A549 (cell line): ENCODE measurements at regions not wholly inside any gene's neighbourhood (a gene's known extent, or its start where the extent isn't known, plus 50 kb on each side); places are given as distances from the start of the nearest gene placed in this dataset.

Experiments
- ATAC-seq, 2 experiments: fragments of 200-7000 bp in 1 of 2; fragments of >200 bp in 1 of 2; cut with Nextera tagmentation in 1 of 2; cut with Tn5 transposase in 1 of 2; 3 replicates each; pipeline versions ENCODE4 v1.8.0 to v1.9.1; 2018 to 2020; ENCODE audit warnings: mild to moderate bottlenecking in 1 of 2, moderate library complexity in 1 of 2
- CTCF ChIA-PET: fragments of 300-600 bp; sonication (Branson Sonifier 250); formaldehyde crosslinking; extraction: SDS; loops from one replicate; lab custom pipeline; 2021; ENCODE audit warnings: antibody characterized with exemption, inconsistent platforms; lab: Yijun Ruan, JAX
- POLR2A ChIA-PET: fragments of 350-600 bp; formaldehyde crosslinking; extraction: SDS; loops from one replicate; lab custom pipeline; 2021; ENCODE audit warnings: antibody characterized with exemption, inconsistent platforms; lab: Yijun Ruan, JAX
- DNase-seq, 2 experiments: peaks; one replicate each; pipeline versions ENCODE4 v3.0.0 to v3.0.0-alpha.2; 2011 to 2016; ENCODE audit warnings: low read depth in 1 of 2, low spot score in 1 of 2
- FAIRE-seq: peaks from 2 replicates; lab custom pipeline; 2011; peaks lifted over from hg19 to GRCh38; lab: Jason Lieb, UNC
- H3K27ac ChIP-seq, 2 experiments: fragments of >200 bp; sonication (Bioruptor Twin); formaldehyde crosslinking; 3 replicates each; pipeline ENCODE4 v1.5.1; 2016 to 2017
- H3K4me1 ChIP-seq: fragments of >200 bp; sonication (Bioruptor Twin); formaldehyde crosslinking; 3 replicates; pipeline ENCODE4 v1.6.1; 2016
- H3K4me2 ChIP-seq: fragments of >200 bp; sonication (Bioruptor Twin); formaldehyde crosslinking; 3 replicates; pipeline ENCODE4 v1.6.1; 2016
- H3K4me3 ChIP-seq: fragments of >200 bp; sonication (Bioruptor Twin); formaldehyde crosslinking; 3 replicates; pipeline ENCODE4 v1.5.1; 2016
- H3K9me3 ChIP-seq: fragments of >200 bp; sonication (Bioruptor Twin); formaldehyde crosslinking; 3 replicates; pipeline ENCODE4 v1.6.1; 2016
- BHLHE40 ChIP-seq: IDR thresholded peaks from 2 replicates; pipeline ENCODE4 v1.6.1; 2012; ENCODE audit warnings: low read depth, low read length, inconsistent platforms
- CBX2 ChIP-seq: fragments of 200-600 bp; sonication (generic); IDR thresholded peaks from 2 replicates; pipeline ENCODE4 v1.6.1; 2016; ENCODE audit warnings: low read depth, mild to moderate bottlenecking, borderline replicate concordance
- CHD2 ChIP-seq: fragments of 150-350 bp; IDR thresholded peaks from 2 replicates; pipeline ENCODE4 v1.6.1; 2014; ENCODE audit warnings: low read length; ENCODE audit not compliant: partially characterized antibody
- CHD4 ChIP-seq: fragments of 200-600 bp; sonication (generic); IDR thresholded peaks from 2 replicates; pipeline ENCODE4 v1.6.1; 2016; ENCODE audit warnings: antibody characterized with exemption, mild to moderate bottlenecking, borderline replicate concordance
- EHMT2 ChIP-seq: fragments of 200-600 bp; sonication (generic); IDR thresholded peaks from 2 replicates; pipeline ENCODE4 v1.6.1; 2016; ENCODE audit warnings: antibody characterized with exemption, low read depth, mild to moderate bottlenecking, moderate library complexity
- FOSL2 ChIP-seq, 2 experiments: fragments of 450-650 bp in 1 of 2; fragments of >200 bp in 1 of 2; sonication (Bioruptor Twin) in 1 of 2; formaldehyde crosslinking; IDR thresholded peaks; 2 replicates each; pipeline versions ENCODE4 v1.5.0 to v1.6.1; 2016 to 2020; ENCODE audit warnings: mild to moderate bottlenecking in 1 of 2, moderate library complexity in 1 of 2
- GATA3 ChIP-seq: IDR thresholded peaks from 2 replicates; pipeline ENCODE4 v1.6.1; 2012; ENCODE audit warnings: borderline replicate concordance
- HEYL ChIP-seq: fragments of 250-450 bp; sonication (Bioruptor Pico); IDR thresholded peaks from 2 replicates; pipeline ENCODE4 v1.8.0; 2021; ENCODE audit warnings: mild to moderate bottlenecking, moderate library complexity
- HMGXB4 ChIP-seq: fragments of 250-450 bp; sonication (Bioruptor Pico); IDR thresholded peaks from 2 replicates; pipeline ENCODE4 v1.5.0; 2021; ENCODE audit warnings: mild to moderate bottlenecking, moderate library complexity, borderline replicate concordance
- HOXB13 ChIP-seq: fragments of 250-450 bp; sonication (Bioruptor Pico); IDR thresholded peaks from 2 replicates; pipeline ENCODE4 v1.5.0; 2020; ENCODE audit warnings: low read depth, mild to moderate bottlenecking, moderate library complexity
- KDM1A ChIP-seq: fragments of 200-600 bp; sonication (generic); IDR thresholded peaks from 2 replicates; pipeline ENCODE4 v1.6.1; 2016; ENCODE audit warnings: low read depth, mild to moderate bottlenecking
- MAZ ChIP-seq: fragments of 150-350 bp; IDR thresholded peaks from 2 replicates; pipeline ENCODE4 v1.6.1; 2014; ENCODE audit warnings: antibody characterized with exemption, low read depth, low read length, borderline replicate concordance
- NFE2L2 ChIP-seq: fragments of 150-350 bp; conservative IDR thresholded peaks from 2 replicates; pipeline ENCODE4 v1.6.1; 2014; ENCODE audit warnings: low read length
- PBX3 ChIP-seq: IDR thresholded peaks from 2 replicates; pipeline ENCODE4 v1.6.1; 2012
- RCOR1 ChIP-seq: fragments of 150-350 bp; IDR thresholded peaks from 2 replicates; pipeline ENCODE4 v1.6.1; 2014; ENCODE audit warnings: antibody characterized with exemption, low read length, low read depth
- RFX5 ChIP-seq: fragments of 450-650 bp; IDR thresholded peaks from 2 replicates; pipeline ENCODE4 v1.7.1; 2014; ENCODE audit warnings: antibody characterized with exemption, mild to moderate bottlenecking, moderate library complexity
- TFCP2L1 ChIP-seq: fragments of 250-450 bp; sonication (Bioruptor Pico); IDR thresholded peaks from 2 replicates; pipeline ENCODE4 v1.5.0; 2021; ENCODE audit warnings: mild to moderate bottlenecking
- TP53 ChIP-seq: fragments of 250-450 bp; sonication (Bioruptor Pico); IDR thresholded peaks from 2 replicates; pipeline ENCODE4 v1.5.0; 2021; ENCODE audit warnings: mild to moderate bottlenecking, moderate library complexity
- ZNF302 ChIP-seq: fragments of 250-450 bp; sonication (Bioruptor Pico); IDR thresholded peaks from 2 replicates; pipeline ENCODE4 v1.9.0; 2021; ENCODE audit warnings: inconsistent platforms, mild to moderate bottlenecking, moderate library complexity
- WGBS: methylation state at CpG from one replicate; pipeline ENCODE4 v1.1.6; 2017; ENCODE audit errors: missing lambda C conversion rate; 5-methylcytosine and 5-hydroxymethylcytosine counted together
- TF ChIP-seq, protein P1 (sequence below): fragments of 250-450 bp; sonication (Bioruptor Pico); IDR thresholded peaks from 2 replicates; pipeline ENCODE4 v1.5.0; 2020; ENCODE audit warnings: low read depth, mild to moderate bottlenecking, moderate library complexity
- TF ChIP-seq, protein P2 (sequence below): fragments of 150-350 bp; IDR thresholded peaks from 2 replicates; pipeline ENCODE4 v1.6.1; 2014; ENCODE audit warnings: low read depth, mild to moderate bottlenecking, low read length
- TF ChIP-seq, protein P3 (sequence below): fragments of 200-600 bp; sonication (generic); IDR thresholded peaks from 2 replicates; pipeline ENCODE4 v1.6.1; 2016; ENCODE audit warnings: antibody characterized with exemption, mild to moderate bottlenecking, moderate library complexity

DNA sequence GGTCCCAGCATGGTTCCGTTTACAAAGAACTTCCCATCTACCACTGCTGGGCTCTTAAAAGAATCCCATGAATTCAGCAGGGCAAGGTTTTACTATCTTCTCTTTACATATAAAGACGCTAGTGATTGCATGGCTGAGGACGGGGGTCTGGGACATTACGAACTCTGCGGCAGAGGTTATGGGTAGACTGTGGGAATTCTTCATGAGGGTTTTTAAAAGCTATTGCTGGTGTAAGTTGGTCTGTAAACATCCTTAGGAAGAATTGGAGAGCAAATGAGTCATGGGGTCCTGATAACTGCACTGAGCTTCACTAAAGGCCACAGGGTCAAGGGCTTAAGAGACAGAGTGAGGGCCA lies 53.1 kb upstream of the TMEM72 start:
- Histone ChIP-seq H3K4me2 (no peak overlapping the region), H3K27ac (no peak overlapping the region), H3K4me3 (no peak overlapping the region), H3K9me3 (no peaks in the 10 kb centered on the region), H3K4me1 (no peaks in the 10 kb centered on the region)
- TF ChIP-seq RCOR1 (no peak), NFE2L2 (no peak), ZNF302 (CRISPR knock-in tag) (no peak), HEYL (CRISPR knock-in tag) (no peak), BHLHE40 (no peak), MAZ (no peak), HMGXB4 (CRISPR knock-in tag) (no peak), CBX2 (no peak), HOXB13 (no peak), KDM1A (no peak), RFX5 (no peak), TP53 (CRISPR knock-in tag) (no peak), TFCP2L1 (CRISPR knock-in tag) (no peak), CHD4 (no peak)
- TF ChIP-seq, protein P1, sequence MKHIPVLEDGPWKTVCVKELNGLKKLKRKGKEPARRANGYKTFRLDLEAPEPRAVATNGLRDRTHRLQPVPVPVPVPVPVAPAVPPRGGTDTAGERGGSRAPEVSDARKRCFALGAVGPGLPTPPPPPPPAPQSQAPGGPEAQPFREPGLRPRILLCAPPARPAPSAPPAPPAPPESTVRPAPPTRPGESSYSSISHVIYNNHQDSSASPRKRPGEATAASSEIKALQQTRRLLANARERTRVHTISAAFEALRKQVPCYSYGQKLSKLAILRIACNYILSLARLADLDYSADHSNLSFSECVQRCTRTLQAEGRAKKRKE (CRISPR knock-in tag): no peak
- TF ChIP-seq, protein P2, sequence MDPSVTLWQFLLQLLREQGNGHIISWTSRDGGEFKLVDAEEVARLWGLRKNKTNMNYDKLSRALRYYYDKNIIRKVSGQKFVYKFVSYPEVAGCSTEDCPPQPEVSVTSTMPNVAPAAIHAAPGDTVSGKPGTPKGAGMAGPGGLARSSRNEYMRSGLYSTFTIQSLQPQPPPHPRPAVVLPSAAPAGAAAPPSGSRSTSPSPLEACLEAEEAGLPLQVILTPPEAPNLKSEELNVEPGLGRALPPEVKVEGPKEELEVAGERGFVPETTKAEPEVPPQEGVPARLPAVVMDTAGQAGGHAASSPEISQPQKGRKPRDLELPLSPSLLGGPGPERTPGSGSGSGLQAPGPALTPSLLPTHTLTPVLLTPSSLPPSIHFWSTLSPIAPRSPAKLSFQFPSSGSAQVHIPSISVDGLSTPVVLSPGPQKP: no peak
- TF ChIP-seq, protein P3, sequence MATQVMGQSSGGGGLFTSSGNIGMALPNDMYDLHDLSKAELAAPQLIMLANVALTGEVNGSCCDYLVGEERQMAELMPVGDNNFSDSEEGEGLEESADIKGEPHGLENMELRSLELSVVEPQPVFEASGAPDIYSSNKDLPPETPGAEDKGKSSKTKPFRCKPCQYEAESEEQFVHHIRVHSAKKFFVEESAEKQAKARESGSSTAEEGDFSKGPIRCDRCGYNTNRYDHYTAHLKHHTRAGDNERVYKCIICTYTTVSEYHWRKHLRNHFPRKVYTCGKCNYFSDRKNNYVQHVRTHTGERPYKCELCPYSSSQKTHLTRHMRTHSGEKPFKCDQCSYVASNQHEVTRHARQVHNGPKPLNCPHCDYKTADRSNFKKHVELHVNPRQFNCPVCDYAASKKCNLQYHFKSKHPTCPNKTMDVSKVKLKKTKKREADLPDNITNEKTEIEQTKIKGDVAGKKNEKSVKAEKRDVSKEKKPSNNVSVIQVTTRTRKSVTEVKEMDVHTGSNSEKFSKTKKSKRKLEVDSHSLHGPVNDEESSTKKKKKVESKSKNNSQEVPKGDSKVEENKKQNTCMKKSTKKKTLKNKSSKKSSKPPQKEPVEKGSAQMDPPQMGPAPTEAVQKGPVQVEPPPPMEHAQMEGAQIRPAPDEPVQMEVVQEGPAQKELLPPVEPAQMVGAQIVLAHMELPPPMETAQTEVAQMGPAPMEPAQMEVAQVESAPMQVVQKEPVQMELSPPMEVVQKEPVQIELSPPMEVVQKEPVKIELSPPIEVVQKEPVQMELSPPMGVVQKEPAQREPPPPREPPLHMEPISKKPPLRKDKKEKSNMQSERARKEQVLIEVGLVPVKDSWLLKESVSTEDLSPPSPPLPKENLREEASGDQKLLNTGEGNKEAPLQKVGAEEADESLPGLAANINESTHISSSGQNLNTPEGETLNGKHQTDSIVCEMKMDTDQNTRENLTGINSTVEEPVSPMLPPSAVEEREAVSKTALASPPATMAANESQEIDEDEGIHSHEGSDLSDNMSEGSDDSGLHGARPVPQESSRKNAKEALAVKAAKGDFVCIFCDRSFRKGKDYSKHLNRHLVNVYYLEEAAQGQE: no peak
- ChIA-PET CTCF (interaction anchor here (0.7 to 2.9 kb wide), 13 partner anchors 11 to 1188 kb away, joined by 3 to 22 read pairs (median 4); no protein-coding TSS in a partner anchor), POLR2A (no interaction called here)
- no peak for DNase-seq
- 71% methylated on average over 5 of the region's 5 CpGs for WGBS
- ATAC-seq: no peak
- FAIRE-seq: no peak

- no peak for FAIRE-seq
- H3K4me2 ChIP-seq: no peak overlapping the region
- TF ChIP-seq FOSL2 (IDR thresholded peaks at IDR 0.05) (no peak), FOSL2 (CRISPR knock-in tag; IDR thresholded peaks at IDR 0.05) (no peak), GATA3 (no peak), HOXB13 (no peak), NFE2L2 (no peak), EHMT2 (no peak), PBX3 (no peak), CHD2 (no peak), MAZ (no peak)
- TF ChIP-seq, protein P2: no peak
- TF ChIP-seq, all 56 proteins: peak for 0
- no peak for ATAC-seq
- ChIA-PET POLR2A (no interaction called here), CTCF (interaction anchor here (1.1 to 2.9 kb wide), 5 partner anchors 12 to 1187 kb away, joined by 3 to 22 read pairs (median 7); no protein-coding TSS in a partner anchor)
- Histone ChIP-seq H3K9me3 (no peaks in the 10 kb centered on the region), H3K4me1 (no peaks in the 10 kb centered on the region), H3K4me3 (no peak overlapping the region), H3K27ac (no peak overlapping the region)
- no peak for DNase-seq
These were observed 52.1 kb upstream of the TMEM72 start for GRCh38 chr10:44858988-44859387.
